H1 (cell line): ENCODE measurements at regions not wholly inside any gene's neighbourhood (a gene's known extent, or its start where the extent isn't known, plus 50 kb on each side); places are given as distances from the start of the nearest gene placed in this dataset.

Source experiments
- CTCF ChIA-PET: fragments of 300-600 bp; sonication (Branson Sonifier 250); formaldehyde crosslinking; loops from one replicate; lab custom pipeline; 2021; ENCODE audit not compliant: partially characterized antibody; lab: Charles Lee
- POLR2A ChIA-PET: fragments of 300-600 bp; sonication (Branson Sonifier 250); formaldehyde crosslinking; loops from one replicate; lab custom pipeline; 2021; ENCODE audit warnings: inconsistent platforms; ENCODE audit not compliant: partially characterized antibody; lab: Charles Lee
- DNase-seq, 2 experiments: peaks; one replicate each; pipeline versions ENCODE4 v3.0.0 to v3.0.0-alpha.2; 2010 to 2022; ENCODE audit warnings: low spot score in 2 of 2, low read depth in 1 of 2, mixed read lengths in 1 of 2
- FAIRE-seq: peaks from 2 replicates; lab custom pipeline; 2011; peaks lifted over from hg19 to GRCh38; lab: Jason Lieb, UNC
- H2AFZ ChIP-seq: 2 replicates; pipeline ENCODE4 v1.8.1; 2012; ENCODE audit warnings: low read length, inconsistent platforms
- H2AK5ac ChIP-seq: 2 replicates; pipeline ENCODE4 v1.6.1; 2013; ENCODE audit warnings: low read depth, low read length
- H2BK120ac ChIP-seq: replicated peaks from 2 replicates; pipeline ENCODE3; 2013; ENCODE audit warnings: low read depth, low read length, inconsistent platforms
- H2BK12ac ChIP-seq: 2 replicates; pipeline ENCODE4 v1.6.1; 2013; ENCODE audit warnings: low read depth, low read length
- H2BK15ac ChIP-seq: 2 replicates; pipeline ENCODE4 v1.6.1; 2013; ENCODE audit warnings: low read length
- H2BK20ac ChIP-seq: 2 replicates; pipeline ENCODE4 v1.6.1; 2013; ENCODE audit warnings: low read length
- H2BK5ac ChIP-seq: 2 replicates; pipeline ENCODE4 v1.6.1; 2013; ENCODE audit warnings: low read depth, low read length
- H3K14ac ChIP-seq: 2 replicates; pipeline ENCODE4 v1.6.1; 2013; ENCODE audit warnings: inconsistent platforms; ENCODE audit not compliant: insufficient read length
- H3K18ac ChIP-seq: 2 replicates; pipeline ENCODE4 v1.6.1; 2013; ENCODE audit warnings: low read length; ENCODE audit errors: extremely low read depth
- H3K23ac ChIP-seq: 2 replicates; pipeline ENCODE4 v1.6.1; 2013; ENCODE audit warnings: inconsistent platforms; ENCODE audit not compliant: insufficient read length
- H3K23me2 ChIP-seq: 2 replicates; pipeline ENCODE4 v1.6.1; 2013; ENCODE audit warnings: low read depth, low read length
- H3K27ac ChIP-seq: 2 replicates; pipeline ENCODE4 v1.6.1; 2011; ENCODE audit warnings: low read depth, low read length, inconsistent platforms
- H3K27me3 ChIP-seq, 4 experiments: replicated peaks in 1 of 4; 1 replicate in 1 of 4; 2 replicates in 3 of 4; pipeline versions ENCODE4 v1.6.1 to v1.8.1; 2011 to 2013; ENCODE audit warnings: low read length in 3 of 4, mild to moderate bottlenecking in 3 of 4, inconsistent platforms in 2 of 4, mixed read lengths in 2 of 4, moderate library complexity in 1 of 4; ENCODE audit not compliant: control insufficient read depth in 3 of 4, insufficient read depth in 3 of 4; ENCODE audit errors: extremely low read depth in 1 of 4
- H3K36me3 ChIP-seq, 4 experiments: 2 replicates each; pipeline versions ENCODE4 v1.6.1 to v1.8.1; 2011 to 2013; ENCODE audit warnings: mild to moderate bottlenecking in 4 of 4, low read length in 3 of 4, moderate library complexity in 2 of 4, control low read depth in 1 of 4, inconsistent platforms in 1 of 4; ENCODE audit not compliant: insufficient read depth in 4 of 4, control insufficient read depth in 2 of 4
- H3K4ac ChIP-seq: replicated peaks from 2 replicates; pipeline ENCODE3; 2013; ENCODE audit warnings: low read length, low read depth, mixed read lengths, inconsistent platforms; ENCODE audit not compliant: insufficient read length
- H3K4me1 ChIP-seq, 4 experiments: replicated peaks in 1 of 4; 1 replicate in 1 of 4; 2 replicates in 3 of 4; pipeline versions ENCODE4 v1.6.1 to v1.8.1; 2011 to 2013; ENCODE audit warnings: low read length in 3 of 4, inconsistent platforms in 2 of 4, mixed read lengths in 1 of 4; ENCODE audit not compliant: insufficient read depth in 4 of 4, control insufficient read depth in 3 of 4
- H3K4me2 ChIP-seq, 2 experiments: 2 replicates each; pipeline versions ENCODE4 v1.6.1 to v1.8.1; 2011 to 2013; ENCODE audit warnings: low read depth in 2 of 2, low read length in 2 of 2, control low read depth in 1 of 2, inconsistent platforms in 1 of 2, mild to moderate bottlenecking in 1 of 2; ENCODE audit not compliant: insufficient read depth in 1 of 2
- H3K4me3 ChIP-seq, 4 experiments: fragments of 200-600, 300-600 bp in 1 of 4; sonication (generic), shearing (Covaris generic), sonication (Bioruptor Twin) in 1 of 4; 2 replicates each; pipeline versions ENCODE4 v1.5.1 to v1.8.1; 2011 to 2016; ENCODE audit warnings: low read length in 4 of 4, low read depth in 3 of 4, control low read depth in 2 of 4, inconsistent platforms in 2 of 4, mild to moderate bottlenecking in 2 of 4, mixed read lengths in 1 of 4, moderate library complexity in 1 of 4; ENCODE audit not compliant: insufficient read depth in 2 of 4; ENCODE audit errors: extremely low read depth in 1 of 4
- H3K56ac ChIP-seq: replicated peaks from 2 replicates; pipeline ENCODE3; 2013; ENCODE audit warnings: low read depth, mild to moderate bottlenecking, mixed read lengths, low read length, inconsistent platforms; ENCODE audit not compliant: insufficient read length
- H3K79me1 ChIP-seq: 2 replicates; pipeline ENCODE4 v1.6.1; 2013; ENCODE audit warnings: low read depth, low read length, control low read depth
- H3K79me2 ChIP-seq, 2 experiments: 2 replicates each; pipeline versions ENCODE4 v1.6.1 to v1.8.1; 2012 to 2013; ENCODE audit warnings: low read length in 2 of 2, mild to moderate bottlenecking in 2 of 2, inconsistent platforms in 1 of 2; ENCODE audit not compliant: insufficient read depth in 2 of 2, control insufficient read depth in 1 of 2
- H3K9ac ChIP-seq, 4 experiments: replicated peaks in 1 of 4; 1 replicate in 1 of 4; 2 replicates in 3 of 4; pipeline versions ENCODE4 v1.6.1 to v1.8.1; 2011 to 2013; ENCODE audit warnings: low read depth in 3 of 4, low read length in 3 of 4, control low read depth in 2 of 4, mild to moderate bottlenecking in 2 of 4, moderate library complexity in 2 of 4, inconsistent platforms in 1 of 4; ENCODE audit errors: extremely low read depth in 1 of 4
- H3K9me3 ChIP-seq, 2 experiments: 2 replicates each; pipeline versions ENCODE4 v1.6.1 to v1.8.1; 2012 to 2013; ENCODE audit warnings: mild to moderate bottlenecking in 2 of 2, moderate library complexity in 2 of 2, control low read depth in 1 of 2, inconsistent platforms in 1 of 2, low read depth in 1 of 2, low read length in 1 of 2, mixed read lengths in 1 of 2; ENCODE audit not compliant: insufficient read depth in 2 of 2
- H4K20me1 ChIP-seq, 2 experiments: replicated peaks in 1 of 2; 2 replicates each; pipeline versions ENCODE3 to v1.8.1; 2011 to 2013; ENCODE audit warnings: inconsistent platforms in 2 of 2, low read length in 2 of 2, mild to moderate bottlenecking in 1 of 2; ENCODE audit not compliant: insufficient read depth in 2 of 2, control insufficient read depth in 1 of 2
- H4K5ac ChIP-seq: 2 replicates; pipeline ENCODE4 v1.6.1; 2013; ENCODE audit warnings: low read length, low read depth, mixed read lengths, inconsistent platforms; ENCODE audit not compliant: insufficient read length
- H4K8ac ChIP-seq: 2 replicates; pipeline ENCODE4 v1.8.0; 2013; ENCODE audit warnings: mild to moderate bottlenecking, moderate library complexity, low read length, inconsistent platforms; ENCODE audit not compliant: insufficient read depth; ENCODE audit errors: extremely low read depth
- H4K91ac ChIP-seq: replicated peaks from 2 replicates; pipeline ENCODE3; 2013; ENCODE audit warnings: low read length, mixed read lengths, inconsistent platforms; ENCODE audit not compliant: insufficient read length
- FOSL1 ChIP-seq: IDR thresholded peaks from 2 replicates; pipeline ENCODE4 v1.6.1; 2011; ENCODE audit warnings: mild to moderate bottlenecking, low read depth, low read length, moderate library complexity; ENCODE audit not compliant: insufficient read depth
- HDAC6 ChIP-seq: IDR thresholded peaks from one replicate; pipeline ENCODE4 v1.7.1; 2012; ENCODE audit warnings: low read depth, mild to moderate bottlenecking, inconsistent platforms, low read length, moderate library complexity
- JUN ChIP-seq: IDR thresholded peaks from 2 replicates; pipeline ENCODE4 v1.6.1; 2011; ENCODE audit warnings: low read depth, mild to moderate bottlenecking, improper control_type of control experiment, low read length
- KDM5A ChIP-seq: fragments of 200-600 bp; IDR thresholded peaks from 2 replicates; pipeline ENCODE4 v1.7.1; 2012; ENCODE audit warnings: mild to moderate bottlenecking, low read length, inconsistent platforms, mixed read lengths
- POLR2A ChIP-seq, 2 experiments: IDR thresholded peaks; 1 replicate in 1 of 2; 2 replicates in 1 of 2; pipeline ENCODE4 v1.6.1; 2011; ENCODE audit warnings: low read depth in 2 of 2, low read length in 2 of 2, mild to moderate bottlenecking in 2 of 2; ENCODE audit errors: control extremely low read depth in 1 of 2
- POLR2AphosphoS5 ChIP-seq: IDR thresholded peaks from 2 replicates; pipeline ENCODE4 v1.6.1; 2011; ENCODE audit warnings: low read depth, low read length
- RNF2 ChIP-seq: fragments of 200-900, 300-1000 bp; sonication (generic); IDR thresholded peaks from 2 replicates; pipeline ENCODE4 v1.7.1; 2016; ENCODE audit warnings: borderline replicate concordance, low read depth, mild to moderate bottlenecking, antibody characterized with exemption, low read length; ENCODE audit not compliant: poor library complexity, severe bottlenecking; ENCODE audit errors: missing control alignments
- SIN3A ChIP-seq, 2 experiments: IDR thresholded peaks in 1 of 2; conservative IDR thresholded peaks in 1 of 2; 2 replicates each; pipeline ENCODE4 v1.6.1; 2011 to 2012; ENCODE audit warnings: low read length in 2 of 2, improper control_type of control experiment in 1 of 2, low read depth in 1 of 2, mild to moderate bottlenecking in 1 of 2
- SIX5 ChIP-seq: IDR thresholded peaks from 2 replicates; pipeline ENCODE4 v1.6.1; 2011; ENCODE audit warnings: mild to moderate bottlenecking, low read depth, low read length
- SP4 ChIP-seq: IDR thresholded peaks from 2 replicates; pipeline ENCODE4 v1.6.1; 2012; ENCODE audit warnings: low read length, inconsistent platforms
- TBP ChIP-seq: IDR thresholded peaks from 2 replicates; pipeline ENCODE4 v1.6.1; 2011; ENCODE audit warnings: low read depth, low read length, improper control_type of control experiment
- WGBS, 2 experiments: shearing (Covaris generic) in 1 of 2; methylation state at CpG; one replicate each; pipeline versions ENCODE4 v1.1.6 to v1.1.7; 2013 to 2015; ENCODE audit warnings: low lambda C conversion rate in 2 of 2, mixed read lengths in 2 of 2, inconsistent platforms in 1 of 2, low coverage in 1 of 2, missing lambda C conversion rate in 1 of 2; ENCODE audit not compliant: insufficient replicate concordance in 2 of 2, insufficient coverage in 1 of 2, insufficient read length in 1 of 2; ENCODE audit errors: extremely low coverage in 1 of 2, missing lambda C conversion rate in 1 of 2; 5-methylcytosine and 5-hydroxymethylcytosine counted together
- TF ChIP-seq, protein P1 (sequence below), 3 experiments: IDR thresholded peaks; 1 replicate in 2 of 3; 2 replicates in 1 of 3; pipeline versions ENCODE4 v1.5.1 to v1.6.1; 2011; ENCODE audit warnings: low read length in 3 of 3, mild to moderate bottlenecking in 3 of 3, inconsistent platforms in 2 of 3, low read depth in 1 of 3, moderate library complexity in 1 of 3; ENCODE audit not compliant: insufficient read depth in 1 of 3; ENCODE audit errors: control extremely low read depth in 1 of 3

DNA sequence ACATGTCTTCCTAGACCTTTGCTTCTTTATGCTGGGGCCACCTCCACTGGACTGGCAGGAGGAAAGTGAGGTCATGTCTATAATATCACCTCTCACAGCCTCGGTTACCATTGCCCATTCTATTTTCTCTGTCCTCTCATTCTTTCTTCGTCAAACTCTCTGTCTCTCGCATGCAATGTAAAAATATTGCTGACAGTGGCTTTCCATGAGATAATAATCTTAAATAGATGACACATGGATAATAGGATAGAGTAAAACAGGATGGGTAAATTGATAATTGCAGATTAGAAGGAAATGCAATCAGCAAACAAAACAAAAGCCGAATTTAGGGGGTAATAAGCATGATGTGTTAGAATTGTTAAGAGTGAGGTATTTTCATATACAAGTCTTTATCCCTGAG is 215.7 kb upstream of the PARD3B start:
- Histone ChIP-seq H4K5ac (no peak overlapping the region), H2BK15ac (no peak overlapping the region), H3K18ac (no peak overlapping the region), H2BK5ac (no peak overlapping the region), H3K27me3 (no peaks in the 10 kb centered on the region), H3K4me3 (no peak overlapping the region), H2AK5ac (no peak overlapping the region), H3K4ac (no peak overlapping the region), H2AFZ (no peak overlapping the region), H3K23ac (no peak overlapping the region), H3K9me3 (no peaks in the 10 kb centered on the region), H4K91ac (no peak overlapping the region), H3K79me1 (no peaks in the 10 kb centered on the region), H3K14ac (no peak overlapping the region), H2BK120ac (no peak overlapping the region), H3K79me2 (no peaks in the 10 kb centered on the region), H3K4me1 (peaks cover 0 to 3% (median 0%) of the 10 kb centered on the region in 4 experiments; a peak in 2 of 7 replicates), H4K8ac (no peak overlapping the region), H3K36me3 (no peaks in the 10 kb centered on the region), H3K4me2 (no peak overlapping the region), H2BK20ac (no peak overlapping the region), H3K9ac (no peak overlapping the region), H3K23me2 (no peaks in the 10 kb centered on the region; the same call in 1 of the 2 replicates), H3K56ac (no peak overlapping the region), H2BK12ac (no peak overlapping the region), H3K27ac (no peak overlapping the region), H4K20me1 (no peaks in the 10 kb centered on the region)
- 85% methylated on average over 4 of the region's 4 CpGs; no CpG with 5 or more reads in 1 of the 2 experiments for WGBS, 2 experiments
- DNase-seq (no peak), FAIRE-seq (no peak)
- CTCF ChIA-PET = interaction anchor here (1.2 kb wide), 1 partner anchor 1594 kb away, joined by 3 read pairs; no protein-coding TSS in a partner anchor
- POLR2A ChIA-PET = no interaction called here
- TF ChIP-seq, protein P1, sequence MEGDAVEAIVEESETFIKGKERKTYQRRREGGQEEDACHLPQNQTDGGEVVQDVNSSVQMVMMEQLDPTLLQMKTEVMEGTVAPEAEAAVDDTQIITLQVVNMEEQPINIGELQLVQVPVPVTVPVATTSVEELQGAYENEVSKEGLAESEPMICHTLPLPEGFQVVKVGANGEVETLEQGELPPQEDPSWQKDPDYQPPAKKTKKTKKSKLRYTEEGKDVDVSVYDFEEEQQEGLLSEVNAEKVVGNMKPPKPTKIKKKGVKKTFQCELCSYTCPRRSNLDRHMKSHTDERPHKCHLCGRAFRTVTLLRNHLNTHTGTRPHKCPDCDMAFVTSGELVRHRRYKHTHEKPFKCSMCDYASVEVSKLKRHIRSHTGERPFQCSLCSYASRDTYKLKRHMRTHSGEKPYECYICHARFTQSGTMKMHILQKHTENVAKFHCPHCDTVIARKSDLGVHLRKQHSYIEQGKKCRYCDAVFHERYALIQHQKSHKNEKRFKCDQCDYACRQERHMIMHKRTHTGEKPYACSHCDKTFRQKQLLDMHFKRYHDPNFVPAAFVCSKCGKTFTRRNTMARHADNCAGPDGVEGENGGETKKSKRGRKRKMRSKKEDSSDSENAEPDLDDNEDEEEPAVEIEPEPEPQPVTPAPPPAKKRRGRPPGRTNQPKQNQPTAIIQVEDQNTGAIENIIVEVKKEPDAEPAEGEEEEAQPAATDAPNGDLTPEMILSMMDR (IDR thresholded peaks at IDR 0.05; ENCODE audit: control extremely low read depth in 1 of 3, insufficient read depth in 1 of 3, low read depth in 1 of 3, low read length in 3 of 3) = no peak
- no peak for TF ChIP-seq RNF2
- TF ChIP-seq SP4 = no peak
- no peak for TF ChIP-seq JUN
- TF ChIP-seq KDM5A = no peak
- no peak for TF ChIP-seq SIX5
- TF ChIP-seq FOSL1 = no peak
- no peak for TF ChIP-seq SIN3A (conservative IDR thresholded peaks at IDR 0.05 in 1 of 2, IDR thresholded peaks at IDR 0.05 in 1 of 2; ENCODE audit: low read depth in 1 of 2, low read length in 2 of 2)
- TF ChIP-seq POLR2AphosphoS5 = no peak
- TF ChIP-seq POLR2A (IDR thresholded peaks at IDR 0.05; ENCODE audit: control extremely low read depth in 1 of 2, low read depth in 2 of 2, low read length in 2 of 2) = no peak
- no peak for TF ChIP-seq HDAC6
- TF ChIP-seq TBP = no peak
